Stromal cell of bone marrow (primary cell): ENCODE measurements at regions not wholly inside any gene's neighbourhood (a gene's known extent, or its start where the extent isn't known, plus 50 kb on each side); places are given as distances from the start of the nearest gene placed in this dataset.
"Not testable (repeated sequence)": the region's sequence is repeated elsewhere in the genome, so short reads cannot be mapped to it uniquely, and the experiment has no call there.

Source experiments
- DNase-seq: peaks from one replicate; pipeline ENCODE4 v3.0.0-alpha.2; 2012; ENCODE audit warnings: low read depth

- DNase-seq, result not testable (repeated sequence)
Observed at GRCh38 chr12:116327992-116328391, 50.5 kb upstream of the MED13L start.

- no peak for DNase-seq
Observed at GRCh38 chr12:116331876-116332275, 54.4 kb upstream of the MED13L start.

GRCh38 chr12:116332705-116333380 is 55.4 kb upstream of the MED13L start:
- DNase-seq, result no peak

- no peak for DNase-seq
Observed at GRCh38 chr12:116333402-116333801, 55.9 kb upstream of the MED13L start.

GRCh38 chr12:116336542-116337065 is 59.1 kb upstream of the MED13L start:
- DNase-seq, result no peak

GRCh38 chr12:116337312-116337711 is 59.8 kb upstream of the MED13L start:
- DNase-seq, result no peak

- no peak for DNase-seq
Observed at GRCh38 chr12:116338064-116338846, 60.8 kb upstream of the MED13L start.

GRCh38 chr12:116339062-116339461 is 61.6 kb upstream of the MED13L start:
- no peak for DNase-seq

GRCh38 chr12:116339800-116340371 is 62.4 kb upstream of the MED13L start:
- peak; percentile 15 for DNase-seq

- no peak for DNase-seq
Observed at GRCh38 chr12:116343331-116343884, 65.9 kb upstream of the MED13L start.

- no peak for DNase-seq
Observed at GRCh38 chr12:116346222-116346621, 68.7 kb upstream of the MED13L start.

GRCh38 chr12:116346741-116347140 is 69.2 kb upstream of the MED13L start:
- DNase-seq, result peak; percentile 91

GRCh38 chr12:116347265-116347664 is 69.8 kb upstream of the MED13L start:
- DNase-seq, result no peak

- DNase-seq, result no peak
Observed at GRCh38 chr12:116352315-116352835, 74.9 kb upstream of the MED13L start.

- DNase-seq, result no peak
Observed at GRCh38 chr12:116353958-116354357, 76.5 kb upstream of the MED13L start.

- DNase-seq, result no peak
Observed at GRCh38 chr12:116354534-116354933, 77.0 kb upstream of the MED13L start.

GRCh38 chr12:116354950-116355783 is 77.7 kb upstream of the MED13L start:
- DNase-seq, result no peak

- DNase-seq, result no peak
Observed at GRCh38 chr12:116358536-116358892, 81.0 kb upstream of the MED13L start.

GRCh38 chr12:116358893-116359761 is 81.6 kb upstream of the MED13L start:
- peak; percentile 94 for DNase-seq

- DNase-seq, result no peak
Observed at GRCh38 chr12:116360579-116361413, 83.3 kb upstream of the MED13L start.
